Karpas-422 (cell line): ENCODE measurements at regions not wholly inside any gene's neighbourhood (a gene's known extent, or its start where the extent isn't known, plus 50 kb on each side); places are given as distances from the start of the nearest gene placed in this dataset.

ENCODE experiments used
- DNase-seq: peaks from one replicate; pipeline ENCODE4 v3.0.0-alpha.2; 2015
- H2AFZ ChIP-seq: fragments of 200-600 bp; sonication (generic); 2 replicates; pipeline ENCODE4 v1.6.1; 2014; ENCODE audit warnings: antibody characterized with exemption, low read length, mixed read lengths
- H3K27ac ChIP-seq: fragments of 200-600 bp; sonication (generic); 2 replicates; pipeline ENCODE4 v1.5.1; 2014; ENCODE audit warnings: mild to moderate bottlenecking, low read length, moderate library complexity
- H3K27me3 ChIP-seq: fragments of 200-600 bp; sonication (generic); 2 replicates; pipeline ENCODE4 v1.6.1; 2014; ENCODE audit warnings: low read length, mixed read lengths
- H3K36me3 ChIP-seq: fragments of 200-600 bp; sonication (generic); 2 replicates; pipeline ENCODE4 v1.6.1; 2014; ENCODE audit warnings: low read length, mixed read lengths; ENCODE audit not compliant: insufficient read depth
- H3K4me1 ChIP-seq: fragments of 200-600 bp; sonication (generic); 2 replicates; pipeline ENCODE4 v1.6.1; 2014; ENCODE audit warnings: mild to moderate bottlenecking, low read length, mixed read lengths
- H3K4me2 ChIP-seq: fragments of 200-600 bp; sonication (generic); 2 replicates; pipeline ENCODE4 v1.6.1; 2014; ENCODE audit warnings: low read length, low read depth, mild to moderate bottlenecking; ENCODE audit not compliant: poor library complexity, severe bottlenecking
- H3K4me3 ChIP-seq: fragments of 200-600 bp; sonication (generic); 2 replicates; pipeline ENCODE4 v1.5.1; 2014; ENCODE audit warnings: mild to moderate bottlenecking, antibody characterized with exemption, low read length, mixed read lengths
- H3K79me2 ChIP-seq: fragments of 200-600 bp; sonication (generic); 2 replicates; pipeline ENCODE4 v1.6.1; 2014; ENCODE audit warnings: mild to moderate bottlenecking, low read length, mixed read lengths
- H3K9ac ChIP-seq: fragments of 200-600 bp; sonication (generic); 2 replicates; pipeline ENCODE4 v1.6.0; 2014; ENCODE audit warnings: low read length
- H3K9me2 ChIP-seq: fragments of 200-600 bp; sonication (generic), shearing (Covaris generic); replicated peaks from 2 replicates; pipeline ENCODE4 v1.6.0; 2014; ENCODE audit warnings: mild to moderate bottlenecking, low read length, moderate library complexity; ENCODE audit not compliant: insufficient read depth
- H3K9me3 ChIP-seq: fragments of 300-700, 200-600 bp; sonication (generic); 2 replicates; pipeline ENCODE4 v1.6.1; 2014; ENCODE audit warnings: low read length, mixed read lengths
- H4K20me1 ChIP-seq: fragments of 200-600 bp; sonication (generic); 2 replicates; pipeline ENCODE4 v1.6.1; 2014; ENCODE audit warnings: mild to moderate bottlenecking, antibody characterized with exemption, low read length, low read depth; ENCODE audit not compliant: insufficient read depth

- H2AFZ ChIP-seq, result no peak overlapping the region
- no peak overlapping the region for H3K4me3 ChIP-seq
- H3K79me2 ChIP-seq, result no peaks in the 10 kb centered on the region
- H3K4me2 ChIP-seq, result no peak overlapping the region
- H3K27ac ChIP-seq, result no peak overlapping the region
- no peak for DNase-seq
- H3K4me1 ChIP-seq, result no peaks in the 10 kb centered on the region
- no peak overlapping the region for H3K9ac ChIP-seq
- H3K9me2 ChIP-seq, result no peaks in the 10 kb centered on the region
- no peaks in the 10 kb centered on the region for H4K20me1 ChIP-seq
- H3K27me3 ChIP-seq, result no peaks in the 10 kb centered on the region
- no peaks in the 10 kb centered on the region for H3K36me3 ChIP-seq
- H3K9me3 ChIP-seq, result no peaks in the 10 kb centered on the region
Measured at GRCh38 chr2:147355706-147356105, 489.1 kb upstream of the ACVR2A start.

GRCh38 chr2:147353072-147353381 lies 491.8 kb upstream of the ACVR2A start:
- DNase-seq, result no peak
- H3K36me3 ChIP-seq, result no peaks in the 10 kb centered on the region

GRCh38 chr2:147352264-147353071 lies 492.4 kb upstream of the ACVR2A start:
- Histone ChIP-seq H4K20me1 (no peaks in the 10 kb centered on the region), H3K79me2 (no peaks in the 10 kb centered on the region), H3K4me2 (no peak overlapping the region), H3K9me2 (no peaks in the 10 kb centered on the region), H3K4me3 (no peak overlapping the region), H3K27me3 (no peaks in the 10 kb centered on the region), H3K27ac (no peak overlapping the region), H2AFZ (no peak overlapping the region), H3K36me3 (no peaks in the 10 kb centered on the region), H3K4me1 (no peaks in the 10 kb centered on the region), H3K9me3 (no peaks in the 10 kb centered on the region), H3K9ac (no peak overlapping the region)
- no peak for DNase-seq

More at GRCh38 chr2:147353072-147353381, 491.8 kb upstream of the ACVR2A start:
- no peaks in the 10 kb centered on the region for H3K9me2 ChIP-seq
- H3K9me3 ChIP-seq, result no peaks in the 10 kb centered on the region
- no peak overlapping the region for H3K4me2 ChIP-seq
- no peak overlapping the region for H3K4me3 ChIP-seq
- no peak overlapping the region for H3K9ac ChIP-seq
- no peak overlapping the region for H3K27ac ChIP-seq
- H3K79me2 ChIP-seq, result no peaks in the 10 kb centered on the region
- no peaks in the 10 kb centered on the region for H4K20me1 ChIP-seq
- H2AFZ ChIP-seq, result no peak overlapping the region
- no peaks in the 10 kb centered on the region for H3K4me1 ChIP-seq
- no peaks in the 10 kb centered on the region for H3K27me3 ChIP-seq

DNA sequence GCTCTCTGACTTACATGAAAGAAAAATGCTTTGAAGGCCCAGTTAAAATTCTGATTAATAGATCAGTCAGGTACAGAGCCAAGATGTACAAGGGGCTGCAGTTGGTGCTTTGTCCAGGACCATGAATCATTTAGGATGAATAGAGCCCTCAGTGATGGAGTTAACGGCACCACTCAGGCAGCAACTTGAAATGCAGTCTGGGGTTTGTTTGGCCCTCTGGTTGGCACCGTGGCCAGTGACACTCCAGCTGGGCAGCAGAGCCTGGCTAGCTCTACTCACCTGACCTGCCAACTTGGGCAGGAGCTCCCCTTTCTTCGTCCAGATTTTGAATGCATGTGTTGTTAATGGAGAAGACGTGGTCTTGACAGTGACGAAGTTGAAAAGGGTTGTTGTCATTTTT lies 493.0 kb upstream of the ACVR2A start:
- DNase-seq, result no peak
- no peaks in the 10 kb centered on the region for H3K4me1 ChIP-seq
- H4K20me1 ChIP-seq, result no peaks in the 10 kb centered on the region
- no peaks in the 10 kb centered on the region for H3K79me2 ChIP-seq
- no peaks in the 10 kb centered on the region for H3K9me2 ChIP-seq
- no peak overlapping the region for H3K9ac ChIP-seq
- H3K4me2 ChIP-seq, result no peak overlapping the region
- no peaks in the 10 kb centered on the region for H3K27me3 ChIP-seq
- H3K36me3 ChIP-seq, result no peaks in the 10 kb centered on the region
- no peaks in the 10 kb centered on the region for H3K9me3 ChIP-seq
- no peak overlapping the region for H3K27ac ChIP-seq
- H2AFZ ChIP-seq, result no peak overlapping the region
- no peak overlapping the region for H3K4me3 ChIP-seq

- Histone ChIP-seq H3K4me2 (no peak overlapping the region), H3K9ac (no peak overlapping the region), H3K9me2 (no peaks in the 10 kb centered on the region), H3K27me3 (no peaks in the 10 kb centered on the region), H3K9me3 (no peaks in the 10 kb centered on the region), H2AFZ (no peak overlapping the region), H3K79me2 (no peaks in the 10 kb centered on the region), H3K4me1 (no peaks in the 10 kb centered on the region), H3K27ac (no peak overlapping the region), H3K4me3 (no peak overlapping the region), H4K20me1 (no peaks in the 10 kb centered on the region), H3K36me3 (no peaks in the 10 kb centered on the region)
- DNase-seq, result no peak
Measured at GRCh38 chr2:147348931-147349555, 495.8 kb upstream of the ACVR2A start.

DNA sequence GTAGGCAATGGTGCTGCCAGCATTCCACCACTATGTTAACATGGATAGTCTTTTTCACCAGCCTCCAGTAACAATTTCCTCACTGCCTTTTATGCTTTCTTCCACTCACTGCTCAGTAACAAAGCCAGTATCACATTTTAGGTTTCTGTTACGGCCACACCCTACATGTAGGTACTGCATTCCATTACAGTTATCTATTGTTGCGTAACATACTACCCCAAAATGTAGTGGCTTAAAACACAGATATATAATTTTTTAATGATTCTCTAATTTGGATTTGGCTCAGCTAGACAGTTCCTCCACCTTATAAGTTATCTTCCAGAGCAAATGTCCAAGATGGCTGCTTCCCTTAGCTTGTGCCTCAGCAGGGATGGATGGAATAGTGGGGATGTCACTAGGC lies 498.7 kb upstream of the ACVR2A start:
- Histone ChIP-seq H2AFZ (no peak overlapping the region), H3K4me2 (no peak overlapping the region), H3K27me3 (no peaks in the 10 kb centered on the region), H3K79me2 (no peaks in the 10 kb centered on the region), H3K4me3 (no peak overlapping the region), H3K9ac (no peak overlapping the region), H3K27ac (no peak overlapping the region), H3K36me3 (no peaks in the 10 kb centered on the region), H3K4me1 (no peaks in the 10 kb centered on the region), H3K9me2 (0 out of 2 replicates have a peak, but pooled peaks cover 4% of the 10 kb centered on the region), H3K9me3 (no peaks in the 10 kb centered on the region), H4K20me1 (no peaks in the 10 kb centered on the region)
- no peak for DNase-seq

DNA sequence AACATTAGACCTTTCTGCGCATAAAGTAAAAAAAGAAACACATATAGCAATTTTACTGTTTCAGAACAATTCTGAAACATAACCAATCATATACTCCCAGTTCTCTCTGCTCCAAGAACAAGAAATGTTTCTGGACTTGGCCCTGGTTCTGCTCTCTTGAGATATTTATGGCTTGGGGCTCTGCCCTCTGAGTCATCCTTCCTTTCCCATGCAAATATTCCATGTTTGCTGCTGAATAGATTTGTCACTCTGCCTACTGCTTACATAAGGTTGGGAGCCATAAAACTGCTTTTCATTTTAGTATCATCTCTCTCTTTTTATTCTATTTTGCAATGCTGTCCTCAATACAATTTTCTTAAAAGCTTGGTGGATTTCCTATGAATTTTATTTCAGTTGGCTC lies 499.6 kb upstream of the ACVR2A start:
- no peak overlapping the region for H3K4me3 ChIP-seq
- no peaks in the 10 kb centered on the region for H3K36me3 ChIP-seq
- H3K27ac ChIP-seq, result no peak overlapping the region
- H3K27me3 ChIP-seq, result no peaks in the 10 kb centered on the region
- no peak overlapping the region for H3K4me2 ChIP-seq
- H3K4me1 ChIP-seq, result no peaks in the 10 kb centered on the region
- DNase-seq, result no peak
- H3K9me2 ChIP-seq, result 0 out of 2 replicates have a peak, but pooled peaks cover 4% of the 10 kb centered on the region
- H3K9ac ChIP-seq, result no peak overlapping the region
- H2AFZ ChIP-seq, result no peak overlapping the region
- no peaks in the 10 kb centered on the region for H4K20me1 ChIP-seq
- H3K9me3 ChIP-seq, result no peaks in the 10 kb centered on the region
- H3K79me2 ChIP-seq, result no peaks in the 10 kb centered on the region

GRCh38 chr2:147342329-147342728 lies 502.5 kb upstream of the ACVR2A start:
- Histone ChIP-seq H3K9ac (no peak overlapping the region), H4K20me1 (no peaks in the 10 kb centered on the region), H3K4me1 (no peaks in the 10 kb centered on the region), H3K9me3 (no peaks in the 10 kb centered on the region), H3K27me3 (no peaks in the 10 kb centered on the region), H3K79me2 (no peaks in the 10 kb centered on the region), H3K27ac (no peak overlapping the region), H3K4me2 (no peak overlapping the region), H3K36me3 (no peaks in the 10 kb centered on the region), H3K9me2 (0 out of 2 replicates have a peak, but pooled peaks cover 4% of the 10 kb centered on the region), H2AFZ (no peak overlapping the region), H3K4me3 (no peak overlapping the region)
- no peak for DNase-seq
